ENCODE measurements at regions not wholly inside any gene's neighbourhood (a gene's known extent, or its start where the extent isn't known, plus 50 kb on each side); places are given as distances from the start of the nearest gene placed in this dataset.
"Not testable (repeated sequence)": the region's sequence is repeated elsewhere in the genome, so short reads cannot be mapped to it uniquely, and the experiment has no call there.

DNA sequence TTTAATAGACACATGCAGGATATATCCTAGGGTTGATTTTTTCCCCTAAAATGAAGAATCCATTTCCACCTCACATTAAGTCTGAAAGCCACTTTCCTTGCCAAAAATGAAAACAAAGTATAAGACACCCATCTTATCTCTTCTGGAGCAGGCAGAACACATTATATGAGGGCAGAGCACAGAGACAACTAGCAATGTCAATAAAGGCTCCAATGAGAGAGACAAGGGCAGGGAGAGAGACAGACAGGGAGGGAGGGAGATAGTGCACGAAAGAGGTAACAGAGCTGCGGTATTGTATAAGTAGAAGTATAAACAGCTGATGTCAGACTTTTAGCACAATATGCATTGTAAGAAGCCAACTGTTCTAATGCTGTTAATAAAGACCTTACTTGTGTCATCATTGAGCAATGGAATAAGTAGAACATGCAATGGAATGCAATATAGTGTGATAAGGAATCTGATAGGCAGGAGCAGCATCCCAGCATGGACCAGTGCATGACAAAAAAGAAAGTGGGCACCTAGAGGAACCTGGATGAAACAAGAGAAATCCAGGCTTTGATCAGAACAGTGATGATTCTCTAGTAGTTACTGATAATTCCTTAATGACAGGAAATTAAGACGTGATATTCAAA is 150.6 kb upstream of the TCF4 start:
- in situ Hi-C loops (cut with HindIII; ENCODE audit: low pct_unique_long_range_greater_than_20kb, low sequenced_read_pairs): no loop called here

DNA sequence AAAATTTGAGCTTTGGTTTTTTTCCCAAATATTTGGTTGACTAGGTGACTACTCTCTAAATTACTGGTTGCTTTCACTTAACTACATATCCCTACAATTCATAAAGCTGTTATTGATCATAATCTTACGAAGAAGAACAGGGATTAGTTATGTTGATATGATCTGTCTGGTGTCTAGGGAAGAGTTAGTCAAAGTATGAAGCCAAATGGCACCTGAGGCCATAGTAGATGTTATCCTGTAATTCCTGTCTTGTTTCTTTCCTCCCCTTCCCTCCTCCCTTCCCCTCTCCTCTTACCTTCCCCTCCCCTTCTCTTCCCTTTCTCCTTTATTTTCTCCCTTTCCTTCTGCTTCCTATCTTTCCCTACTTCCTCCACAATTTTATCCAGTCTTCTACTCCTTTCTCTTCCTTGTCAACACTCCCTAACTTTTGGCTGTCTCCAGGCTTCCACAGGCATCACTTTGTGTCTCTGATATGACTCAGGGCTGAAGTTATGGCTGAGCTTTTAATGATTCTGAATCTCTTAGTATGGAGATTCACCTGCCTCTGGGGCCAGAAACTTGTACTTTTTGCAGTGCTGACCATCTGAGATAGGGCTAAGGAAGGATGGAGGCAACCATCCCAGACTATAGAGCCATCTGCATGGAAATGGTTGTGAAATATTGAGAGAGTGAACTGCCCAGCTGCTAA is 149.9 kb upstream of the TCF4 start:
- in situ Hi-C loops (cut with HindIII; ENCODE audit: low pct_unique_long_range_greater_than_20kb, low sequenced_read_pairs): no loop called here
- no peak for TF ChIP-seq JUND (IDR thresholded peaks at IDR 0.05; ENCODE audit: low read depth)
- peak in 1 of 2 experiments; percentile 67 for DNase-seq (ENCODE audit: low read depth in 1 of 2, low spot score in 1 of 2)

More for the DNA sequence above, 150.6 kb upstream of the TCF4 start:
- no peak for TF ChIP-seq JUND (IDR thresholded peaks at IDR 0.05; ENCODE audit: low read depth)
- no peak for DNase-seq (ENCODE audit: low read depth in 1 of 2, low spot score in 1 of 2)

DNA sequence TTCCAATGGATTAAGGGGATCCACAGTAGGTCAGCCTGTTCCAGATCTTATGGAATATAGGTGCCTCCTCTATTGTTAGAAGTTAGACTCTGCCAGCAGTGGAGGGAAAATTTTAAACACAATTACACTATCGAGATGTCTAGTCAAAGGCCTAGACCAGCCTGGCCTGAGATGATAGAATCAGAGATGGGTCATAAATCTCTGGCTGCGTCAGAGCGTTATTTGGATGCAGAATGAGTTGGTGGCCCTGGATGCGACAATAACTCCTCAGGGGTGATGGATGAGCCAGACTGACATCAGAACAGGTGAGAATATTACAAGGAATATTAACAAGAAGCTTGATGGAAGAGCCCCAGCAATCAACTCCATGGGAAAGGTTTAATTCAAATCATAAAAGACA is 149.3 kb upstream of the TCF4 start:
- no peak for DNase-seq (ENCODE audit: low read depth in 1 of 2, low spot score in 1 of 2)
- in situ Hi-C loops (cut with HindIII; ENCODE audit: low pct_unique_long_range_greater_than_20kb, low sequenced_read_pairs): no loop called here
- TF ChIP-seq JUND (IDR thresholded peaks at IDR 0.05; ENCODE audit: low read depth): no peak

DNA sequence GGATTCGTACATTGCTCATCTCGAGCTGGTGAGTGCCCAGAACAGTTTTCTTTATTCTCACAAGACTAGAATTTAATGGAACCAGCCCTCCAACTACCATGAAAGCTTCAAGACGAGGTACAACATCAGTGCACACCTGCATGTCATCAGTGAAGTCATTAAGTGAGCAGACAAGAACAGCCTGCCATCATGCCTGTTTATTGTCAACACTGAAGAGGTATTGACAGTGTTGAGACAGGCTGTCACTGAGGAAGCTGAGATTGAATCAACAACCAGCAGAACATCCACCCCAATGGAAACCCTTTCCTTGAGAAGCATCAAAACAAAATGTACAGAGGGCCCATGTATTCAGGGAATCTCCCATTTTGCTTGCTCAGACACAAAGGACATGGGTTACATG is 148.0 kb upstream of the TCF4 start:
- in situ Hi-C loops (cut with HindIII; ENCODE audit: low pct_unique_long_range_greater_than_20kb, low sequenced_read_pairs): no loop called here
- TF ChIP-seq JUND (IDR thresholded peaks at IDR 0.05; ENCODE audit: low read depth): no peak

DNA sequence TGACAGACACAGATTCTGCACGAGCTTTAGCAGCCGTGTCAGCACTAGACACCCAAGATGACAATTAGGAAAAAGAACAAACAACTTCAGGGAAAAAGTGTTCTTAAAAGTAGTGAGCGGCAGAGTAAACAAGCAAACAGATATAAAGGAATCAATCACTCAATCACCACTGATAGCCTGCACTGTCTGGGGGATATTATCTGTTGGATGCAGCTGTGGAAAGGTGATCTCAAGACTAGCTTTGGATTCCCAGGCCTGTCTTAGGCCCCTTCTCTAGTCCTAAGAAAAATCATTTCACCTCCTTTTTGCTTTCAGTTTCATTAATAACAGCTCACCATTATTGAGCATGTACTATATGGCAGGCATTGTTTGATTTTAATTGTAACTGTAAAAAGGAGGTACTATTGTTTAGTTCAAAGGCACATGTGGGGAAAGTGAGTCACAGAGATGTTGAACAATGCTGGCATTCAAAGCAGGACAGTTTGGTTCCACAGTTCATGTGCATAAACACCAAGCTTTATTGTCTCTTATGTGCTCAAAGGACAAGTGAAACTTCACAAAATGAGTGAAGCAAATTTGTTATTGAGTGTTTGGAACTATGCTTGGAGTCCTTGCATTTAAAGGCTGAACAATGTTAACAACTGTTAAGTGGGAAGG is 147.3 kb upstream of the TCF4 start:
- in situ Hi-C loops (cut with HindIII; ENCODE audit: low pct_unique_long_range_greater_than_20kb, low sequenced_read_pairs): no loop called here
- no peak for DNase-seq (ENCODE audit: low read depth in 1 of 2, low spot score in 1 of 2)
- TF ChIP-seq JUND (IDR thresholded peaks at IDR 0.05; ENCODE audit: low read depth): no peak

More for the DNA sequence above, 148.0 kb upstream of the TCF4 start:
- no peak for DNase-seq (ENCODE audit: low read depth in 1 of 2, low spot score in 1 of 2)

DNA sequence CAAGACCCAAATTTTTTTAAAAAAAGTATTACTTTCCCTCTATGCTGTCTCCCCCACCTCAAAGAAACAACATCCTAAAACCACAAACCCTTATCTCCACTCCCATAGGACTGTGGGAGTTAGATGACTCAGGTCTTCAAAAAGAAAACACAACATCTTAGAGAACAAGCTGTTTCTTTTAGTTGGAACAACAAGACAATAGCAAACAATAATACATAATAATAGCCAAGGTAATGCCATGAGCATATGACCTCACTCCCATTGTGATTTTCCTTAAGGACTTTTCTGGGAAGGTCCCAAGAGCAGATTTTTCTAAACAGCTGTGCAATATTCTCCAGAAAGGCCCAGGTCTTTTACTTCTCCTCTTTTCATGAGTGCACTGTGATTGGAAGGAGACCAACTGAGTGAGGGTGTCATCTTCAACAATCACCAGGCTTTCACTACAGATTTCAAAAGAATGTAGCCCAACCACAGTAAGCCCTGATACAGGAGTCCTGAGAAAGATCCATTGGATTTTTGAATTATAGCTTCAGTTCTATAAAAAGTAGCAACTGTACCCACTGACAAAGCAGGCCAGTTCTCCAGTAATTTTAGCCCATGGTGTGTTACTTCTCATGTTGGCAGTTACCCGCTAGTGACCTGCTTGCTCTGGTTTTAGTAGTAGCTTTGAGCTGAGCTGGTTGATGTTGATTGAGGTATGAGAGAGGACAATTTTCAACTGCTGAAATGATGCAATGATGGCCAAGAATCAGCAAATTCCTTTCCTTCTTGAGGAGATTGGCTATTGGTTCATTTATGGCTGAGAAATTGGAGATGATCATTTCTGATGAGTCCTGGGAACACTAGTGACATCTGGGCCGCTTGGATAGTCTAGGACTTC is 144.5 kb upstream of the TCF4 start:
- TF ChIP-seq JUND (IDR thresholded peaks at IDR 0.05; ENCODE audit: low read depth): no peak
- in situ Hi-C loops (cut with HindIII; ENCODE audit: low pct_unique_long_range_greater_than_20kb, low sequenced_read_pairs): no loop called here
- no peak for DNase-seq (ENCODE audit: low read depth in 1 of 2, low spot score in 1 of 2)

DNA sequence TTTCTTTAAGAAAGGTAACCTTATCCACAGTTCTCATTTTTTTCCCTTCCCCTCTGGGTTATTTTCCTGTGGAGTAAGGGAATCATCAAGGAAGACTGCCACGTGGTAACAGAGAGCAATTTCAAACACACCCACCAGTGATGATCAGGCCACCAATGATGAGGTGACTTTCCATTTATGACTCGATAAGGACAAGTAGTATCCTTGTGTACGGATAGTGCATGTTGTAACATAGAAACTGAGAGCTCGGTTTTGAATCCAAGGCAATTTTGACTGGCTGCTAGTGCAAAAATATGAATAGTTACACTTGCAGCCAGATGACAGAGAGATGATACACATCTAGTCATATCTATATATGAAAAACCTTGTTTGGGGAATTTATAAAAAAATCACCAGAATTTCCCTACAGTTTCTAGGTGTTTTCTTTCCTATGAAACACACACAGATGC is 143.6 kb upstream of the TCF4 start:
- TF ChIP-seq JUND (IDR thresholded peaks at IDR 0.05; ENCODE audit: low read depth): no peak
- in situ Hi-C loops (cut with HindIII; ENCODE audit: low pct_unique_long_range_greater_than_20kb, low sequenced_read_pairs): no loop called here
- no peak for DNase-seq (ENCODE audit: low read depth in 1 of 2, low spot score in 1 of 2)

DNA sequence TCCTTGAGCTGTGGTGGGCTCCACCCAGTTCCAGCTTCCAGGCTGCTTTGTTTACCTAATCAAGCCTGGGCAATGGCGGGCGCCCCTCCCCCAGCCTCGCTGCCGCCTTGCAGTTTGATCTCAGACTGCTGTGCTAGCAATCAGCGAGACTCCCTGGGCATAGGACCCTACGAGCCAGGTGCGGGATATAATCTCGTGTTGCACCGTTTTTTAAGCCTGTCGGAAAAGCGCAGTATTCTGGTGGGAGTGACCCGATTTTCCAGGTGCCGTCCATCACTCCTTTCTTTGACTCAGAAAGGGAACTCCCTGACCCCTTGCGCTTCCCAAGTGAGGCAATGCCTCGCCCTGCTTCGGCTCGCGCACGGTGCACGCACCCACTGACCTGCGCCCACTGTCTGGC is 133.0 kb upstream of the TCF4 start:
- in situ Hi-C loops (cut with HindIII; ENCODE audit: low pct_unique_long_range_greater_than_20kb, low sequenced_read_pairs); DNase-seq (ENCODE audit: low read depth in 1 of 2, low spot score in 1 of 2): not testable (repeated sequence)

DNA sequence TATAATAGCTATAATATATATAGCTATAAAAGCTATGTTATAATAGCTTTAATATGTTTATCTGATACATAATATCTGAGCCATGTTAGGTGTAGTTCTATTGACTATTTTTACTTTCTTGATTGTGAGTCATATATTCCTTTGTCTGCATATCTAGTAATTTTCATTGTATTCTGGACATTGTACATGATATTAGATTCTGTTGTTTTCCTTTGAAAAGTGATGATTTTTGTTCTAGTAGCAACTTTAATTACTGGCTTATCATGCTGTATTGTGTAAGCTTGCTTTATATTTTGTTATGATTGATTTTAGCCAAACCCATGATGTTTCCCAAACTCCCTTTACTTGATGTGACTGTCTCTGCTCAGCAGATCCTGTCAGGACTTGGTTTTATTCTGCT is 125.7 kb upstream of the TCF4 start:
- no peak for DNase-seq (ENCODE audit: low read depth in 1 of 2, low spot score in 1 of 2)
- in situ Hi-C loops (cut with HindIII; ENCODE audit: low pct_unique_long_range_greater_than_20kb, low sequenced_read_pairs): no loop called here
- TF ChIP-seq JUND (IDR thresholded peaks at IDR 0.05; ENCODE audit: low read depth): no peak

DNA sequence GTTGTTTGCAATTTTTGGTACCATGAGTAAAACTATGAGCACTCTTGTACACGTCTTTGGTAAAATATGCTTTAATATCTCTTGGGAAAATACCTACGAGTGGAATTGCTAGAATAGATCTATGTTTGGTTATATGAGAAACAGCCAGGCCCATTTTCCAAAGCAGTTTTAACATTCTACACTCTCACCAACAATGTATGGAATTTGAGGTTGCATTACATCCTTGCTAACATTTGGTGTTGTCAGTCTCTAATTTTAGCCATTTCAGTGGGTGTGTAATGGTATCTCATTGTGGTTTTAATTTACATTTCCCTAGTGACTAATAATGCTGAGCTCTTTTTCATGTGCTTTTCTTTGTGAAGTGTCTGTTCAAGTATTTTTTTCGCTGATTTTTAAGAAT is 118.9 kb upstream of the TCF4 start:
- DNase-seq (ENCODE audit: low read depth in 1 of 2, low spot score in 1 of 2): no peak
- no peak for TF ChIP-seq JUND (IDR thresholded peaks at IDR 0.05; ENCODE audit: low read depth)
- in situ Hi-C loops (cut with HindIII; ENCODE audit: low pct_unique_long_range_greater_than_20kb, low sequenced_read_pairs): no loop called here

DNA sequence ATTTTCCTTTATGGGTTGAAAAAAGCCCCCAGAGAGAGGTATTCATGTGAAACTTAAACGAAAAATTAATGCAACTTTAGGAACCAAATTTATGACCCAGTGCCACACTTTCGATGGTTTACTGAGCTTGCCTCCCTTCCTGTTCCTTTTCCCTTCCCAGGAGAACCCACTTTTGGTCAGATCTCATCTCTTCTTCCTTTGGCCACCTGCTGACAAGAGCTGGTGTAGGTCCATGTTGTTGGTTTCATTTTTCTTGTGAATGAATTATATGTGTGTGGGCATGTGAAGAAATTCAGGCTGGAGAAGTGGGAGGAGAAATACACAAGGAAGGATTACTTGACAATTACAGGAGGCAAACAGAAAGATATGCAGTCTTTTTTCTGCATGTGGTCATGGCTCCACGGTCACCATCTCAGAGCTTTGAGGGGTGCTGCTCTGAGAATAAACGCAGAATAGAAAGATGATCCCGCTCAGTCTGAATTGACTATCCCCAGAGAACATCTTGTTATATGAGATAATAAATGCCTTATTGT is 111.3 kb upstream of the TCF4 start:
- TF ChIP-seq JUND (IDR thresholded peaks at IDR 0.05; ENCODE audit: low read depth): no peak
- in situ Hi-C loops (cut with HindIII; ENCODE audit: low pct_unique_long_range_greater_than_20kb, low sequenced_read_pairs): no loop called here
- peak in 1 of 2 experiments; percentile 32 for DNase-seq (ENCODE audit: low read depth in 1 of 2, low spot score in 1 of 2)

DNA sequence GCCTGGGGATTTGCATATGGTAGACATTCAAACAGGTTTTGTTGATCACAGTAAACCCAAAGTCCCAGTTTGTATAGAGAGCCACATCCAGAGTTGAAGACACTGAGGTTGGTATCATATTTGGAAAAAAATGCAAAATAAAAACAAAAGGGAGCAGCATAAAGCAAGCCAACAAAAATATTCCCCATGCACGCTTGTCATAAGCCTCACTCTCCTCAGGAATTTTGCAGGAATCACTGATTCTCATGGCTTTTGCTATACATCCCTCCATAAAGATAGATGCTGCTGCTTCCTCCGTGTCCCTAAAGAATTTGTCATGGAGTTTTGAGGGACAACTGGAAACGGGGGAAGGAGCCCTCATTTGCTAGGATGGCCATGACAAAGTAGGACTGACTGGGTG is 108.8 kb upstream of the TCF4 start:
- TF ChIP-seq JUND (IDR thresholded peaks at IDR 0.05; ENCODE audit: low read depth): no peak
- in situ Hi-C loops (cut with HindIII; ENCODE audit: low pct_unique_long_range_greater_than_20kb, low sequenced_read_pairs): no loop called here
- DNase-seq (ENCODE audit: low read depth in 1 of 2, low spot score in 1 of 2): no peak
